Lower leg skin (tissue), 4 donors: ENCODE measurements at regions not wholly inside any gene's neighbourhood (a gene's known extent, or its start where the extent isn't known, plus 50 kb on each side); places are given as distances from the start of the nearest gene placed in this dataset.

ENCODE experiments used
- DNase-seq, 2 donors: peaks; one replicate each; pipeline ENCODE4 v3.0.0-alpha.2; 2019; ENCODE audit warnings: low spot score in 2 of 2
- H3K4me3 ChIP-seq: fragments of 200-600 bp; sonication (generic); 2 replicates; pipeline ENCODE4 v1.5.1; 2017; ENCODE audit warnings: mild to moderate bottlenecking, low read depth; ENCODE audit not compliant: poor library complexity, severe bottlenecking
- POLR2A ChIP-seq, 2 donors: fragments of 450-650 bp; IDR thresholded peaks; one replicate each; pipeline ENCODE4 v1.6.1; 2016 to 2017; ENCODE audit warnings: antibody characterized with exemption in 2 of 2, mild to moderate bottlenecking in 1 of 2, moderate library complexity in 1 of 2
- WGBS, 2 donors: methylation state at CpG; one replicate each; pipeline ENCODE4 v1.1.5; 2018; 5-methylcytosine and 5-hydroxymethylcytosine counted together
- intact Hi-C: fragments of 100-400 bp; cut with DNase I; formaldehyde crosslinking; loops from one replicate; pipeline ENCODE4 v1.15.0; 2023; ENCODE audit warnings: low total_unique reads
- TF ChIP-seq, protein P1 (sequence below), 3 donors: fragments of 450-650 bp; IDR thresholded peaks; one replicate each; pipeline ENCODE4 v1.5.1; 2016; ENCODE audit warnings: antibody characterized with exemption in 3 of 3, mild to moderate bottlenecking in 3 of 3, moderate library complexity in 2 of 3

DNA sequence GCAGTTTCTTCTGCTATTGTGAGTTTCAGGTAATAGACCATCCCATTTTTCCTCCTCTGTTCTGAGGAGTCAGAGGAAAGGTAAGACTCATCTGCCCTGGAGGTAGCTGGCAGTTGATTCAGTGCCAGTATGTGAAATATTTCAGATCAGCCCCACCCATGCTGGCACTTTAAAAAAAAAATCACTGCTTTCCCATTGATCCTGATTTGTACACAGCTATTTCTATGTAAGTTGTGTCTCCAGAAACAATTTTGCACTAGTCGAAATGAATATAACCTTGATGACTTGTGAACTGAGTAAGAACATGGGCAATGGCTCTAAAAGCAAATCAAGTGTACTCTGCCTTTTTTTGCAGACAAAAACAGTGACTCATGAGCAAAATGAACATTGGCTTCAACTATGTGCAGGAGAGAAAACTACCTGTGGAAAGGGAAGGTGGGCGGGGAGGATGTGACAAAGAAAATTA, 82.0 kb upstream of the OR5AK2 start:
- 42 to 46% methylated on average over 2 of the region's 2 CpGs for WGBS, 2 donors
- intact Hi-C loops: no loop called here
- no peak overlapping the region for H3K4me3 ChIP-seq
- TF ChIP-seq, protein P1, sequence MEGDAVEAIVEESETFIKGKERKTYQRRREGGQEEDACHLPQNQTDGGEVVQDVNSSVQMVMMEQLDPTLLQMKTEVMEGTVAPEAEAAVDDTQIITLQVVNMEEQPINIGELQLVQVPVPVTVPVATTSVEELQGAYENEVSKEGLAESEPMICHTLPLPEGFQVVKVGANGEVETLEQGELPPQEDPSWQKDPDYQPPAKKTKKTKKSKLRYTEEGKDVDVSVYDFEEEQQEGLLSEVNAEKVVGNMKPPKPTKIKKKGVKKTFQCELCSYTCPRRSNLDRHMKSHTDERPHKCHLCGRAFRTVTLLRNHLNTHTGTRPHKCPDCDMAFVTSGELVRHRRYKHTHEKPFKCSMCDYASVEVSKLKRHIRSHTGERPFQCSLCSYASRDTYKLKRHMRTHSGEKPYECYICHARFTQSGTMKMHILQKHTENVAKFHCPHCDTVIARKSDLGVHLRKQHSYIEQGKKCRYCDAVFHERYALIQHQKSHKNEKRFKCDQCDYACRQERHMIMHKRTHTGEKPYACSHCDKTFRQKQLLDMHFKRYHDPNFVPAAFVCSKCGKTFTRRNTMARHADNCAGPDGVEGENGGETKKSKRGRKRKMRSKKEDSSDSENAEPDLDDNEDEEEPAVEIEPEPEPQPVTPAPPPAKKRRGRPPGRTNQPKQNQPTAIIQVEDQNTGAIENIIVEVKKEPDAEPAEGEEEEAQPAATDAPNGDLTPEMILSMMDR (IDR thresholded peaks at IDR 0.05): no peak
- no peak for TF ChIP-seq POLR2A (IDR thresholded peaks at IDR 0.05)
- DNase-seq: no peak

DNA sequence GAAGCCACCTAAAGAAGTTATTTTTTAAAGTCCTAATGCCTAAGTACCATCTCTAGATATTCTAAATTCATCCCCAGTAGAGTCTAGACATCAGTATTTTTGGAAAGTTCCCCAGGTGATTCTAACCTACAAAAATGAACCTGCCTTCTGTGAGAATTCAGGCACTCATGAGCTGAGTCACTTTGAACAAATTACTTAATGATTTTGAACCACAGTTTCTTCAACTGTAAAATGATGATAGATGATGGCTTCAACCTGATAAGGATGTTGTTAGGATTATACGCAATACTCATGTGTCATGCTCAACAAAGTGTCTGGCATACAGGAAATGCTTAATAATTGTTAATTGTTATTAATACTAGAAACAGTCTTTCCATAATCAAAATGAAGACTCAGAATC, 82.8 kb upstream of the OR5AK2 start:
- 44 to 63% methylated on average over 1 of the region's 1 CpG for WGBS, 2 donors
- no peak for DNase-seq
- intact Hi-C loops: no loop called here
- H3K4me3 ChIP-seq: no peak overlapping the region
- TF ChIP-seq POLR2A (IDR thresholded peaks at IDR 0.05): no peak
- TF ChIP-seq, protein P1 (IDR thresholded peaks at IDR 0.05): no peak

GRCh38 chr11:56905442-56905841, 83.3 kb upstream of the OR5AK2 start:
- intact Hi-C loops: no loop called here
- no peak overlapping the region for H3K4me3 ChIP-seq
- TF ChIP-seq, protein P1 (IDR thresholded peaks at IDR 0.05): no peak
- no peak for TF ChIP-seq POLR2A (IDR thresholded peaks at IDR 0.05)
- no peak for DNase-seq
- WGBS, 2 donors: 69 to 74% methylated on average over 4 of the region's 4 CpGs

GRCh38 chr11:56898856-56899255, 89.9 kb upstream of the OR5AK2 start:
- no peak overlapping the region for H3K4me3 ChIP-seq
- 88 to 91% methylated on average over 5 of the region's 5 CpGs for WGBS, 2 donors
- DNase-seq: no peak
- intact Hi-C loops: no loop called here
- no peak for TF ChIP-seq POLR2A (IDR thresholded peaks at IDR 0.05)
- TF ChIP-seq, protein P1 (IDR thresholded peaks at IDR 0.05): no peak

DNA sequence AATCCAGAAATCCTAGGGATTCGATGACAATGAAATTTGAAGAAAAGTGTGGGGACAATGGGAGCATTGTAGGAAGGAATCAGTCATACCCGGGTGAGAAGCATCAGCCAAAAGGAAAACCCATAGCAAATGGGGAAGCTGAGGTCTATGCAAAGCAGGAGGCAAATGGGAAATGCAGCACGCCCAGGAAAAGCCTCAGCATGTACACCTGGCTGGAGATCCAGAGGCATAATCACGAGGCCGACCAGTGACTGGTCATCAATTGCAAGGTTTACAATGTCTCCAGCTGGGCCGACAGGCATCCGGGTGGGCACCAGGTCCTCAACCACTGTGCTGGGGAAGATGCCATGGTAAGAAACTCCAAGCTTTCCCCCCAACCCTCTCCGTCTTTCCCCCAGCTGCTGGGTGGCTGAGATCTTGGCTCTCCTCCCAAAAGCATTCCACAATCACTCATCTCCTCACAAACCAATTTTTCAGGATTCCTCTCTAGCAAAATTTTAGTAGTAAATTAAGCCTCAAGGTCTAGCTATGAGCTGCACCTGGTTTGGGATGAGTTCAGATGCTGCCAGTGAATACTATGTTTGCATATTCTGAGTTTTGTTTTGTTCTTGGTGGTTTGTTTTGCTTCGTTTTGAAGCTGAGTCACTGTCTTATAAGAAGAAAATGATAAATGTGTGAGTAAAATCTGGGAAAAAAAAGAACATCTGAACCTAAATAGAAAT, 98.0 kb upstream of the OR5AK2 start:
- 48 to 51% methylated on average over 9 of the region's 9 CpGs for WGBS, 2 donors
- H3K4me3 ChIP-seq: no peak overlapping the region
- no peak for DNase-seq
- no peak for TF ChIP-seq POLR2A (IDR thresholded peaks at IDR 0.05)
- TF ChIP-seq, protein P1 (IDR thresholded peaks at IDR 0.05): no peak
- intact Hi-C loops: no loop called here

DNA sequence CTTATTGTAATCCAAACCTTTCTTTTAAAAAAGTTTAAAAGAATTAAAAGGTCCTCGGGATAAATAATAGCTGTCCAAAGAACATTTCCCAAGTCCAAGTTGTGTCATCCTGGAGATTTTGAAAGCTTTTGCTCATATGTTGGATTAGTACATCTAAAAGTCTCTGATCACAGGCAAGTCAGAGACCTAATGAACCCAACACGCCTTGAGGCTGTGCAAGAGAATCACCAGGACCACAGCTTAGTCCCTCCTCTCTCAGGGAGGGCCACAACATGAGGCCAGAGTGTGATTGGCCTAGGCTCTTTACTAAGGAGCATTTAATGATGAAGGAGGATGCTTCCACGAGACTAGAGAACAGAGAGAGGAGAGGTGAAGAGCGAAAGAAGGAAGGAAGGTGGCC, 98.7 kb upstream of the OR5AK2 start:
- DNase-seq: no peak
- H3K4me3 ChIP-seq: no peak overlapping the region
- TF ChIP-seq POLR2A (IDR thresholded peaks at IDR 0.05): no peak
- TF ChIP-seq, protein P1 (IDR thresholded peaks at IDR 0.05): no peak
- intact Hi-C loops: no loop called here
- WGBS, 2 donors: 71 to 85% methylated on average over 4 of the region's 4 CpGs
